ENCODE measurements at regions not wholly inside any gene's neighbourhood (a gene's known extent, or its start where the extent isn't known, plus 50 kb on each side); places are given as distances from the start of the nearest gene placed in this dataset.
A peak's percentile ranks its signal among the peaks of the same experiment; 100 is the strongest.

- Histone ChIP-seq H4K91ac (ENCODE audit: low read depth, low read length) (no peak overlapping the region), H3K18ac (ENCODE audit: low read length) (no peak overlapping the region), H3K79me1 (ENCODE audit: low read length) (peaks cover under 1% of the 10 kb centered on the region), H2BK120ac (ENCODE audit: insufficient read depth, low read length, poor library complexity) (no peak overlapping the region), H3K4me2 (ENCODE audit: low read length) (no peak overlapping the region), H2BK5ac (ENCODE audit: low read depth, low read length, poor library complexity) (no peak overlapping the region), H3K27me3 (ENCODE audit: insufficient read depth, low read length) (no peaks in the 10 kb centered on the region), H3K4ac (ENCODE audit: low read depth, low read length) (no peak overlapping the region), H3K4me3 (ENCODE audit: low read depth, low read length) (no peak overlapping the region), H3K79me2 (ENCODE audit: control insufficient read depth, insufficient read depth, low read length, poor library complexity) (no peaks in the 10 kb centered on the region), H2AFZ (ENCODE audit: insufficient read depth, low read length, poor library complexity) (no peak overlapping the region), H3K23ac (ENCODE audit: low read length) (no peak overlapping the region), H2BK12ac (ENCODE audit: low read length) (no peak overlapping the region), H2AK5ac (ENCODE audit: low read length) (no peak overlapping the region), H3K14ac (ENCODE audit: low read length) (no peak overlapping the region), H3K27ac (ENCODE audit: low read depth, low read length) (no peak overlapping the region), H3K4me1 (ENCODE audit: control insufficient read depth in 1 of 2, insufficient read depth in 2 of 2, low read length in 2 of 2) (no peaks in the 10 kb centered on the region), H4K8ac (ENCODE audit: low read depth, low read length) (no peak overlapping the region), H4K12ac (ENCODE audit: low read depth, low read length) (no peak overlapping the region), H3K36me3 (ENCODE audit: control insufficient read depth in 1 of 2, insufficient read depth in 2 of 2, low read length in 2 of 2) (no peaks in the 10 kb centered on the region), H3K9ac (ENCODE audit: low read length) (no peak overlapping the region), H3K9me3 (ENCODE audit: insufficient read depth, low read depth, low read length) (no peaks in the 10 kb centered on the region)
- no peak for DNase-seq
Observed at GRCh38 chr11:104699981-104700380, 198.3 kb downstream of the CASP12 start.

- Histone ChIP-seq H2BK12ac (ENCODE audit: low read length) (no peak overlapping the region), H3K14ac (ENCODE audit: low read length) (no peak overlapping the region), H2AK5ac (ENCODE audit: low read length) (no peak overlapping the region), H2BK5ac (ENCODE audit: low read depth, low read length, poor library complexity) (no peak overlapping the region), H3K27ac (ENCODE audit: low read depth, low read length) (no peak overlapping the region), H2AFZ (ENCODE audit: insufficient read depth, low read length, poor library complexity) (no peak overlapping the region), H4K8ac (ENCODE audit: low read depth, low read length) (no peak overlapping the region), H3K36me3 (ENCODE audit: control insufficient read depth in 1 of 2, insufficient read depth in 2 of 2, low read length in 2 of 2) (no peaks in the 10 kb centered on the region), H4K91ac (ENCODE audit: low read depth, low read length) (no peak overlapping the region), H3K27me3 (ENCODE audit: insufficient read depth, low read length) (no peaks in the 10 kb centered on the region), H3K9me3 (ENCODE audit: insufficient read depth, low read depth, low read length) (no peaks in the 10 kb centered on the region), H3K23ac (ENCODE audit: low read length) (no peak overlapping the region), H3K79me2 (ENCODE audit: control insufficient read depth, insufficient read depth, low read length, poor library complexity) (no peaks in the 10 kb centered on the region), H3K79me1 (ENCODE audit: low read length) (no peaks in the 10 kb centered on the region), H3K4ac (ENCODE audit: low read depth, low read length) (no peak overlapping the region), H4K12ac (ENCODE audit: low read depth, low read length) (no peak overlapping the region), H3K4me1 (ENCODE audit: control insufficient read depth in 1 of 2, insufficient read depth in 2 of 2, low read length in 2 of 2) (peaks cover 2 to 4% of the 10 kb centered on the region in 2 experiments), H2BK120ac (ENCODE audit: insufficient read depth, low read length, poor library complexity) (no peak overlapping the region), H3K4me2 (ENCODE audit: low read length) (no peak overlapping the region), H3K18ac (ENCODE audit: low read length) (no peak overlapping the region), H3K4me3 (ENCODE audit: low read depth, low read length) (no peak overlapping the region), H3K9ac (ENCODE audit: low read length) (no peak overlapping the region)
- peak in 1 of 2 donors; percentile 40 for DNase-seq
Observed at GRCh38 chr11:104695065-104695463, 203.2 kb downstream of the CASP12 start.

- Histone ChIP-seq H2AK5ac (ENCODE audit: low read length) (no peak overlapping the region), H2BK120ac (ENCODE audit: insufficient read depth, low read length, poor library complexity) (no peak overlapping the region), H3K4me2 (ENCODE audit: low read length) (no peak overlapping the region), H3K4me3 (ENCODE audit: low read depth, low read length) (no peak overlapping the region), H4K91ac (ENCODE audit: low read depth, low read length) (no peak overlapping the region), H3K36me3 (ENCODE audit: control insufficient read depth in 1 of 2, insufficient read depth in 2 of 2, low read length in 2 of 2) (no peaks in the 10 kb centered on the region), H3K79me2 (ENCODE audit: control insufficient read depth, insufficient read depth, low read length, poor library complexity) (no peaks in the 10 kb centered on the region), H4K8ac (ENCODE audit: low read depth, low read length) (no peak overlapping the region), H3K27me3 (ENCODE audit: insufficient read depth, low read length) (no peaks in the 10 kb centered on the region), H3K79me1 (ENCODE audit: low read length) (no peaks in the 10 kb centered on the region), H3K4ac (ENCODE audit: low read depth, low read length) (no peak overlapping the region), H3K18ac (ENCODE audit: low read length) (no peak overlapping the region), H3K27ac (ENCODE audit: low read depth, low read length) (peak overlapping the region; percentile 55), H3K23ac (ENCODE audit: low read length) (no peak overlapping the region), H3K14ac (ENCODE audit: low read length) (no peak overlapping the region), H3K4me1 (ENCODE audit: control insufficient read depth in 1 of 2, insufficient read depth in 2 of 2, low read length in 2 of 2) (peaks cover 2 to 4% of the 10 kb centered on the region in 2 experiments), H2BK12ac (ENCODE audit: low read length) (no peak overlapping the region), H3K9ac (ENCODE audit: low read length) (no peak overlapping the region), H3K9me3 (ENCODE audit: insufficient read depth, low read depth, low read length) (no peaks in the 10 kb centered on the region), H2AFZ (ENCODE audit: insufficient read depth, low read length, poor library complexity) (no peak overlapping the region), H2BK5ac (ENCODE audit: low read depth, low read length, poor library complexity) (no peak overlapping the region), H4K12ac (ENCODE audit: low read depth, low read length) (no peak overlapping the region)
- no CpG with 5 or more reads among the region's 7 CpGs for WGBS (ENCODE audit: extremely low coverage, insufficient coverage, insufficient read length)
- DNase-seq: peak; percentile 68 to 85
Observed at GRCh38 chr11:104694259-104695064, 203.8 kb downstream of the CASP12 start.

- H3K36me3 ChIP-seq (ENCODE audit: control insufficient read depth in 1 of 2, insufficient read depth in 2 of 2, low read length in 2 of 2): no peaks in the 10 kb centered on the region
- no peaks in the 10 kb centered on the region for H3K79me2 ChIP-seq (ENCODE audit: control insufficient read depth, insufficient read depth, low read length, poor library complexity)
- H4K91ac ChIP-seq (ENCODE audit: low read depth, low read length): no peak overlapping the region
- H2BK120ac ChIP-seq (ENCODE audit: insufficient read depth, low read length, poor library complexity): no peak overlapping the region
- H3K23ac ChIP-seq (ENCODE audit: low read length): no peak overlapping the region
- no peak overlapping the region for H3K4me2 ChIP-seq (ENCODE audit: low read length)
- no peak overlapping the region for H2BK12ac ChIP-seq (ENCODE audit: low read length)
- no peak overlapping the region for H2BK5ac ChIP-seq (ENCODE audit: low read depth, low read length, poor library complexity)
- no peak for DNase-seq
- H3K27me3 ChIP-seq (ENCODE audit: insufficient read depth, low read length): no peaks in the 10 kb centered on the region
- no peak overlapping the region for H3K9ac ChIP-seq (ENCODE audit: low read length)
- no peak overlapping the region for H3K27ac ChIP-seq (ENCODE audit: low read depth, low read length)
- no peak overlapping the region for H3K18ac ChIP-seq (ENCODE audit: low read length)
- WGBS (ENCODE audit: extremely low coverage, insufficient coverage, insufficient read length): no CpG with 5 or more reads among the region's 1 CpG
- no peaks in the 10 kb centered on the region for H3K79me1 ChIP-seq (ENCODE audit: low read length)
- H3K4me3 ChIP-seq (ENCODE audit: low read depth, low read length): no peak overlapping the region
- no peak overlapping the region for H3K4ac ChIP-seq (ENCODE audit: low read depth, low read length)
- H2AK5ac ChIP-seq (ENCODE audit: low read length): no peak overlapping the region
- no peak overlapping the region for H4K8ac ChIP-seq (ENCODE audit: low read depth, low read length)
- peaks cover 2 to 4% of the 10 kb centered on the region in 2 experiments for H3K4me1 ChIP-seq (ENCODE audit: control insufficient read depth in 1 of 2, insufficient read depth in 2 of 2, low read length in 2 of 2)
- H3K14ac ChIP-seq (ENCODE audit: low read length): no peak overlapping the region
- no peaks in the 10 kb centered on the region for H3K9me3 ChIP-seq (ENCODE audit: insufficient read depth, low read depth, low read length)
- no peak overlapping the region for H2AFZ ChIP-seq (ENCODE audit: insufficient read depth, low read length, poor library complexity)
- H4K12ac ChIP-seq (ENCODE audit: low read depth, low read length): no peak overlapping the region
Observed at GRCh38 chr11:104692751-104693150, 205.5 kb downstream of the CASP12 start.

All from trophoblast cell (in vitro differentiated cells and primary cell).